ENCODE measurements at regions not wholly inside any gene's neighbourhood (a gene's known extent, or its start where the extent isn't known, plus 50 kb on each side); places are given as distances from the start of the nearest gene placed in this dataset.

DNA sequence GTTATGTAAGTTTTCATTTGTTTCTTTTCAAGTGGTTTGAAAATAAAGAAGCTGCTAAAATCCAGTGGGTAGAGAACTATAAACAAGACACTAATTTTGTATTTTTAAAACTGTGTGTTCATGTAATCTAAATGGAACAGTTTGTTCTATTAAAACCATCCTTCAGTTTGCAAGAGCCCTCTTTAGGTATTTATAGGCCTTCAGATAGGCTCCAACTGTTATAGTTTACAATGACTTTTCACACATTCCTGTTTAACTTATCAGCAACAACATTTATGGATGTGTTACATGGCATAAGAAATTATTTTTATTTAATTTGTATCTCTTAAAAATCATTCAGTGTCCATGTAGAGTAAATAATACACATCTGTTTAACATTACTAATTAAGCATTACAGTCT lies 126.7 kb upstream of the SLCO6A1 start:
- TF ChIP-seq EZH2 (IDR thresholded peaks at IDR 0.05; ENCODE audit: insufficient read depth, poor library complexity, severe bottlenecking) (no peak), EZH2phosphoT487 (IDR thresholded peaks at IDR 0.05; ENCODE audit: insufficient read depth, low read depth) (no peak)
